ENCODE measurements at regions not wholly inside any gene's neighbourhood (a gene's known extent, or its start where the extent isn't known, plus 50 kb on each side); places are given as distances from the start of the nearest gene placed in this dataset.

DNA sequence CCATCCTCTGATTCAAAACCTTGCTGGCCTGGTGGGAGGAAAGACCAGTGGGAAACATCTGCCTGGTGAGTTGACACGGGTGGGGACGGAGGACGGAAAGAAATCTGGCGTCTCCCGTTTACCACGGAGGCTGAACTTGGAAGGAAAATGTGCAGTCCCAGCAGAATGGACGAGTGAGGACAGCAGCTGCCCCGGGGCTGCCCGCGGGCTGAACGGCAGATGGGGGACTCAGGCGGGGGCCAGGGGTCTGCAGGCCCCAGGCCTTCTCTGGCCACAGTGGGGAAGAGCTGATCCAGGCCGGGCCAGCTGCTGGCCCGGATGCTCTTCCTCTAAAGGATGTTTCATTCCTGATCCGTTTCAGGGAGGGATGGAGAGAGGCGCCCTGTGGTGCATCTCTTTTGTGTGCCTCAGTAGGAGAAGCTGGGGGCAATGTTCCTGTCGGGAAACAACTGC is 147.5 kb upstream of the CHST15 start:
- DNase-seq = no peak

DNA sequence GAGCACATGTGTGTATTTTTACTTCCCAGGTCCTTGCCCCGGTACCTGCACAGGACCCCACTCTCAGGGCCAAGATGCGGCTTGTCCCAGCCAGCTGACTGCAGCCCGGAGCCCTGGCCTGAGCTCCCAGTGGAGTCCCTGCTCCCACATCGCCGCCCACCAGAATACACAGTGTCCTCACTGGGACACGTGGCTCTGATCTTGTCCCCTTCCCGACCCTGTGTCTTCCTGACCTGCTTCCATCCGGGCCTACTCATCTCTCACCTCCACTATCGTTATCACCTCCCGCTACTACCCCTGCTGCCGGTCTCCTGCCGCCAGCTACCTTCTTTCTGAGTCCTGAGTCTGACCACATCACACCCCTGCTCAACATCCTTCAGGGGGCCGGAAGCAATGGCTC is 146.3 kb upstream of the CHST15 start:
- no peak for DNase-seq

DNA sequence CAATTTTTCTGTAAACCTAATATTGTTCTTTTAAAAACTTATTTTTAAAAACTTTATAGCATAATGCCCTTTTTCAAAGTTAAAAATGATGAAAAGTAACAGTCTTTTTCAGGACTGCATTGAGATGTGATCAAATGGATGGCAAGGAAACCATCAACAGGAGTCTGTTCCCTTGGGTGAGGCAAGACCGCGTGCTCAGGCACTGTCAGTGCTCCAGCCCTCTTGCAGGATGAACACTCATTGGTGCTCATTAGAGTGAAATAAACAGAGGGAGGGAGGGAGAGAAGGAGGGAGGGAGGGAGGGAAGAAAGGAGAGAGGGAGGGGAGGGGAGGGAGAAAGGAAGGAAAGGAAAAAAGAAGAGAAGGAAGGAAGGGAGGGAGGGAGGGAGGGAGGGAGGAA is 145.7 kb upstream of the CHST15 start:
- no peak for DNase-seq

DNA sequence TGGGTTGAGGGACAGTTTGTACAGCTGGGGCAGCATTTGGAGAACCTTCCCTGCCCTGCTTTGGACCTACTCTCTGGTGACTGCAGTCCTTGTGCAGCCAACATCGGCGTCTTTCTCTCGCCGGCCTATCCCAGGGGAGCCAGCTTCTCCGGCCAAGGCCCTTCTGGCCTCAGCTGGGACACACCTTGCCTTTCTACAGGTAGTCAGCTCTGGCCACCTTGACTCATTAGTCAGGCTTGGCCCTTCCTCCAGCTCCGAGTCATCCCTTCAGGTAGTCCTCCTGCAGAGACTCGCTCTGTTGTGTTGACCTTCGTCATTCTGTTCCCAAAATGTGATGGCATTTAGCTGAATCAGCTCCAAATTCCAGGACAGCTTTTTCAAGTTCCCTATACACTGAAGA is 145.0 kb upstream of the CHST15 start:
- no peak for DNase-seq

DNA sequence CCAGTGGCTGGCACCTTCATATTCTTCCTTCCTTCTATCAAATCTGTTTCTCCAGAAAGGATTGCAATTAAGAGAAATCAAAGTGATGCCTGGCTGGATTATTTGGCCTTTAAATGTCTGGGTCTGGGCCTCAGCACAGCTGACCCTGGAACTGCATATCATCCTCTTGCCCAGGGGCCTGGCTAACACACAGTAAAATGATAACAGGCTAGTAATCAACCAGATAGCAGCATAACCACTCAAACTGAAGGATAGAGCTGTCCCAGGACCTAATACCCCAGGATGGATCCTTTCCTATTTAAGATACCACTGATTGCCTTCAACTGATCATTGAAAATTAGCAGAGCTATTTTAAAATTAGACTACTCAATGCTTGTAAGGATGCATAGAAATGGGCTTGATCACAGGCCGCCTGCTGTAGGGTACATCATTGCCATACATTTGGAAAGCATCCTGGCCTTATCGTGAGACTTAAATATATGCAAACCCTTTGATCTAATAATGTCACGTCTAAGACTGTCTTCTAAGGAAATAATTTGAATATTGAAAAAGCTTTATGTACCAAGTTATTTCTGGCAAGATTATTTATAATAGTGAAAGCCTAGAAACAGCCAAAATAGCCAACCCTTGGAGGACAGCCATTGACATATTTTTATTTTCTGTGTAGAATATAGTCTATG is 144.0 kb upstream of the CHST15 start:
- no peak for DNase-seq

DNA sequence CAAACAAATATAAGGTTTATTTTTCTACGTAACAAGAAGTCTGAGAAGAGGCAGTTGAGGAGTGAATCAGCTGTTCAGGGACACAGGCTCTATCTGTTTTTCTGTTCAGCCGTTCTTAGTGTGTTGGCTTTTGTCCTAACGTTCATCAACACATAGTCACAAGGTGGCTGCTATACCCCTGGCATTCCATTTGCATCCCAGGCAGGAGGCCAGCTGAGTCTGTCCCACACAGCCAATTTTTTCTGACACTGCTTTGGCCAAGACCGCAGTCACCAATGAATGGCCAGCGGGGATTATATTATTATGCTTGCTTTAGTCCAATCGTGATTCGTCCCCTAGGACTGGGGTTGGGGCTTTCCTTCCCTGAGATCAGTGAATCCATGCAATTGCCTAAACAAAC is 143.4 kb upstream of the CHST15 start:
- no peak for DNase-seq

DNA sequence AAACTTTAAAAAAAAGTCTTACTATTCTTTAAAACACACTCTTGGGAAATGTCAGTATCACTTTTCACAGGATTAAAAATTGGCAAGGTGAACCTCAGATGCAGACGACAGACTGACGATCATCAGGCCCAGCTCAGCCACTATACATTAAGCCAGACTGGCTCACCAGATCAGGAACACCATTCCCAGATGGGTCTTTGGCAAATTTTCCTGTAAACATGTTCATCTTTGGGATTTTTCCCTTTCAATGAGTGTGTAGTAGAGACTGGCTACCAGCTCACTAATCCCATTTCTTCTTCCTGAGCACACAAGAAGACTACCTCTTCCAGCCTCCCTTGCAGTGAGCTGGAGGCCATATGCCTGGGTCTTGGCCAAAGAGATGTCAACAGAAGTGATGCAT is 142.7 kb upstream of the CHST15 start:
- DNase-seq = no peak

DNA sequence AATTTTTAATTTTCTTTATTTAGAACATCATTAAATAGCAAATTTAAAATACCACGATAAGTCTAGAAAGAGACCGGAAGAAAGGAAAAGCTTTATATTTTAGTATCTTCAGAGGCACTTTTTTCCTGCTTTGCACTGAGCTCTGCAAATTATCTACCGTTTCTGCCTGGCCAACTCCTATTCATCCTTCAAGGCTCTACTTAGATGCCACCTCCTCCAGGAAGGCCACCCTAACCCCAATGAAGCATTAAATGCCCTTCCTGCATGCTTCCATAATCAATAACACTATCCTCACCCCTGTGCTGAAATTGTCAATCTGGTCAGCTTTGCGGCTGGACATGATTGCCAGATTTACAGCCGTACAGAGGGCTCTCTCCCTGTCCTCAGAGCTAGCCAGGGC is 141.8 kb upstream of the CHST15 start:
- no peak for DNase-seq

DNA sequence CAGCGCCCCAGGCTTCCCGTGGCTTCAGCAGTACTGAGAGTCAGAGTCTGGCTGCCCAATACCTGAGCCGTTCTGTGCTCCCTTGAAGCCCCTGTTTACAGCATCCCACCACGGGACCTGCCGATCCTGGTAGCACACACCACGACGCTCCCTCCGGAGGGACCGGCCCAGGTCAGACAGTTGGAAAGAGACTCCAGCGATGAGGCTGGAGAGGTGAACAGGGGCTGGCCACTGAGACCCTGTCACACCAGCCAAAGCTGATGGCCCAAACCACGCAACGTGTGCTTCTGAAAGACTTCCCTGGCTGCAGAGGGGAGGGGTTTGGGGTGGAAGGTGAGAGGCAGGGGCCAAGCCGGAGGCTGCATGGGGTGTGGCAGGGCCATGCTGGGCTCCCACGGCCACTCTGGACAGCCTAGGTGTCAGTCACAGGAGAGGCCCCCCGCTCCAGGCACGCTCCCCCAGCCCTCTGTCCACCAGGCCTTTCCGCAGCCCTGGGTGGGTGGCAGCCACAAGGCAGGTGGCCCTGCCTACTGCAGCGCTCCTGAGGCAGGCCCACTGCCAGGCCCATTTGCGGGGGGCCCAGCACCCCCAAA is 140.2 kb upstream of the CHST15 start:
- DNase-seq = no peak

DNA sequence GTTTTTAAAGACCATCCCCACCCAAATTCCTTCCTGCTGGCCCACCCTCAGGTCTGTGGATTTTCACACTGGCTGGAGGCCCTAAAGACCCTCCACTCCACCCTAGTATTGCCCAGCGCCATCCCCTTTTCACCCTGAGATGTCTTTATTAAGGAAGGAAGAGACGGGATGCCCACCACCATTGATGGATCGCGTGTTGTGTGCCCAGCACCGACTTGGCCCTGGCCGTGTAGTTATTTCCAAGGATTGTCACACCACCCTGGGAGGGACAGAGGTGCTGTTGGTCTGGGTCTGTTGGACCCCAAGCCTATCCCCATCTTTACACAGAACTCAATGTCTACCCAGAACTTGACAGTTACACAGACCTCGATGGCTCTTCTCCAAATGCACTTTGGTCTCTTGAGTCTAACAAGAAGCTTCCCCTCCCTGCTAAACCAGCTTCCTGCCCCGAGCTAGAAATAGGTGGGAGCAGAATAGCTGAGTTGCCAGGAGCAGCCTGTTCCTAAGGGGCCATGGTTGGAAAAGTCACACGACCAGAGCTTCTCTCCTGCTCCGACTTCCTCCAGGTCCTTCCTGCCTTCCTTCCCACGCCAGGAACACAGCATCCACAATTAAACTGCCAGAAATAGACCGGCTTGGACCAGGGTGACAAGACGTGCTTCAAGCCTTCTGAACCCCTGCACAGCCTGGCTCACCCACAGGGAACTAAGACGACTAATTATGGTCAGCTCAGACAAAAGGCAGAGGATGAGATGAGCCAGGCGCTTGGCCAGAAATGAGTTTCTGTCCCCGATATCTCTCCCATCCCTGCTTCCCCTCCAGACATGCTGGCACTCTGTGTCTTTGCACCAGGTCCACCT is 139.5 kb upstream of the CHST15 start:
- DNase-seq = no peak

DNA sequence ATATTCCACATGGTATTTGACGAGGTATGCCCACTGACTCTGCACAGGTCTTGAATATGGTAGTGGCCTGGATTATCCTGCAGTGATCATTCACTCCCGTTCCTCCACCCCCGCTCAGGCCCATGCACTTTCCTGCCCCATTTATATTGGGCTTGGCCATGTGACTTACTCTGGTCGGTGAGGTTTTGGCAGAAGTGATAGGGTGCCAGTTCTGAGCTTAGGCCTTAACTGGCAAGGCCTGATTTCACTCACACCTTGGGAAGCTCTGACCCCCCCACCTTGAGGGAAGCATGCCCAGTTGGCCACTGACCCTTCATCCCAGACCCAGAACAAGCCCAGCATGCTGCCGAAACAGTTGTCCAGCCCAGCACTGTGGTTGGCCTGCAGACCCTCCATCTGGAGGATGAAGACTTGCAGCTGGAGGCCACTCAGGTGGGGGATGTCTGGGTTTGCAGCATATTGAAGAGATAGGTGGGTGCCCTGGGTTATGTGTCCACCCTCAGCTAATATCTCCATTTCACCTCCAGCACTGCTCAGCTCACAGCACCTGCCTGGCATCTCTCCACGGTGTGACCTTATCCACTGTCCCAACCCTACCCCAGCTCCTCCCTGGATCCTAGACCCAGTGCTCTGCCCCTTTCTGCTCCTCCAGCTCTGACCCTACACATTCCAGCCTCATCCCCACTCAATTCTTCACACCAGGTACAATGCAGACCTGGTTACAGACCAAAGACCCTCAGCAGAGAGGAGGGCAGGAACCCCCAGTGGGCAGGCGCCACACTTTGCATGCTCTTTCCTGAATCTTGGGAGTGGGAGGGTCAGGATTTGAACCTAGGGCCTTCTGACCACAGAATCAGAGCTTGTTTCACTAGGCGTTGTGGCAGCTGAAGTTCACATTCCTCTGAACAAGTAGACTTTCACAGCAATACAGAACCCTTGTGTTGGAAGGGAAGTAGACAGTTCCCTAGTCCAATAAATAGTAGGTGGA is 138.1 kb upstream of the CHST15 start:
- DNase-seq = no peak

DNA sequence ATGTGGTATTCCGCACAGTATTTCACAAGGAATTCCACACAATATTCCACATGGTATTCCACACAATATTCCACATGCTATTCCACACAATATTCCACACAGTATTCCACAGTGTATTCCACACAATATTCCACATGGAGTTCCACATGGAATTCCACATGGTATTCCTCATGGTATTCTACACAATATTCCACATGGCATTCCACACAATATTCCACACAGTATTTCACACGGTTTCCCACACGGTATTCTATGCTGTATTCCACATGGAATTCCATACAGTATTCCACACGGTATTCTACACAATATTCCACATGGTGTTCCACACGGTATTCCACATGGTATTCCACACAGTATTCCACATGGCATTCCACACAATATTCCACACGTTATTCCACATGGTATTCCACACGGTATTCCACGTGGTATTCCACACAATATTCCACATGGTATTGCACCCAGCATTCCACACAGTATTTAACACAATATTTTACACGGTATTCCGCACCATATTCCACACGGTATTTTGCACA is 137.3 kb upstream of the CHST15 start:
- no peak for DNase-seq

DNA sequence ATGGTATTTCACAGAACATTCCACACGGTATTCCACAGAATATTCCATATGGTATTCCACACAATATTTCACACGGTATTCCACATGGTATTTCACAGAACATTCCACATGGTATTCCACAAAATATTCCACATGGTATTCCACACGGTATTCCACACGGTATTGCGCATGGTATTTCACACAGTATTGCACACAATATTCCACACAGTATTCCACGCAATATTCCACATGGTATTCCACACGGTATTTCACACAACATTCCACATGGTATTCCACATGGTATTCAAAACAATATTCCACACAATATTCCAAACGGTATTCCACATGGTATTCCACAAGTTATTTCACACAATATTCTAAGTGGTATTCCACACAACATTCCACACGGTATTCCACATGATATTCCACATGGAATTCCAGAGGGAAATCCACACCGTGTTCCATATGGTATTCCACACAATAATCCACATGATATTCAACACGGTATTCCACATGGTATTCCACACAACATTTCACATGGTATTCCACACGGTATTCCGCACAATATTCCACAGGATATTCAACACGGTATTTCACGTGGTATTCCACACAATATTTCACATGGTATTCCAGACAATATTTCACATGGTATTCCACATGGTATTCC is 136.7 kb upstream of the CHST15 start:
- no peak for DNase-seq

DNA sequence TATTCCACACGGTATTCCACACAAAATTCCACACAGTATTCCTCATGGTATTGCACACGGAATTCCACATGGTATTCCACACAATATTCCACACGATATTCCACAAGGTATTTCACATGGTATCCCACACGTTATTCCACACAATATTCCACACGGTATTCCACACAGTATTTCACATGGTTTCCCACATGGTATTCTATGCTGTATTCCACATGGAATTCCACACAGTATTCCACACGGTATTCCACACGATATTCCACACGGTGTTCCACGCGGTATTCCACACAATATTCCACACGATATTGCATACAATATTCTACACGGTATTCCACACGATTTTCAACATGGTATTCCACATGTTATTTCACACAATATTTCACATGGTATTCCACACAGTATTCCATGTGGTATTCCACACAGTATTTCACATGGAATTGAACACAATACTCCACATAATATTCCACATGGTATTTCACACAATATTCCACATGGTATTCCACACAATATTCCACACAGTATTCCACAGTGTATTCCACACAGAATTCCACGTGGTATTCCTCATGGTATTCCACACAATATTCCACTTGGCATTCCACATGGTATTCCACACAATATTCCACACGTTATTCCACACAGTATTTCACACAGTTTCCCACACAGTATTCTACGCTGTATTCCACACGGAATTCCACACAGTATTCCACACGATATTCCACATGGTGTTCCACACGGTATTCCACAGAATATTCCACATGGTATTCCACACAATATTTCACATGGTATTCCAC is 136.0 kb upstream of the CHST15 start:
- no peak for DNase-seq

DNA sequence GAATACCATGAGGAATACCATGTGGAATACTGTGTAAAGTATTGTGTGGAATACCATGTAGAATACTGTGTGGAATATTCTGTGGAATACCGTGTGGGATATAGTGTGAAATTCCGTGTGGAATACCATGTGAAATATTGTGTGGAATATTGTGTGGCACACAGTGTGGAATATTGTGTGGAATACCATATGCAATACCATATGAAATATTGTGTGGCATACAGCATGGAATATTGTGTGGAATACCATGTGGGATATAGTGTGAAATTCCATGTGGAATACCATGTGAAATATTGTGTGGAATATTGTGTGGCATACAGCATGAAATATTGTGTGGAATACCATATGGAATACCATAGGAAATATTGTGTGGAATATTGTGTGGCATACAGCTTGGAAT is 135.1 kb upstream of the CHST15 start:
- DNase-seq = no peak

DNA sequence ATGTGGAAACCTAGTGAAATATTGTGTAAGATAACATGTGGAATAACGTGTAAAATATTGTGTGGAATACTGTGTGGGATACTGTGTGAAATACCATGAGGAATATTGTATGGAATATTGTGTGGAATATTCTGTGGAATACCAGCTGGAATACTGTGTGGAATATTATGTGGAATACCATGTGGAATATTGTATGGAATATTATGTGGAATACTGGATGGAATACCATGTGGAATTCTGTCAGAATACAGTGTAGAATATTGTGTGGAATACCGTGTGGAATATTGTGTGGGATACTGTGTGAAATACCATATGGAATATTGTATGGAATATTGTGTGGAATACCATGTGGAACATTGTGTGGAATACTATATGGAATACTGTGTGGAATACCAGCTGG is 134.6 kb upstream of the CHST15 start:
- no peak for DNase-seq

DNA sequence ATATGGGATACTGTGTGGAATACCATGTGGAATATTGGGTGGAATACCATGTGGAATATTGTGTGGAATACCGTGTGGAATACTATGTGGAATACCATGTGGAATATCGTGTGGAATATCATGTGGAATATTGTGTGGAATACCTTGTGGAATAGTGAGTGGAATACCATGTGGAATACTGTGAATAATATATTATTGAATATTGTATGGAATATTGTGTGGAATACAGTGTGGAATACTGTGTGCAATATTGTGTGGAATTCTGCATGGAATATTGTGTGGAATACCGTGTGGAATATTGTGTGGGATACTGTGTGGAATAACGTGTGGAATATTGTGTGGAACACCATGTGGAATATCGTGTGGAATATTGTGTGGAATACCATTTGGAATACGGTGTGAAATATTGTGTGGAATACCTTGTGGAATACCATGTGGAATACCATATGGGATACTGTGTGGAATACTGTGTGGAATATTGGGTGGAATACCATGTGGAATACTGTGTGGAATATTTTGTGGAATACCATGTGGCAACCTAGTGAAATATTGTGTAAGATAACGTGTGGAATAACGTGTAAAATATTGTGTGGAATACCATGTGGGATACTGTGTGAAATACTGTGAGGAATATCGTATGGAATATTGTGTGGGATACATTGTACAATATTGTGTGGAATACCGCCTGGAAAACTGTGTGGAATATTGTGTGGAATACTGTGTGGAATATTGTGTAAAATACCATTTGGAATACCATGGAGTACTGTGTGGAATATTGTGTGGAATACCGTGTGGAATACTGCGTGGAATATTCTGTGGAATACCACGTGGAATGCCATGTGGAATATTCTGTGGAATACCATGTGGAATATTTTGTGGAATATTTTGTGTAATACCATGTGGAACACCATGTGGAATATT is 133.9 kb upstream of the CHST15 start:
- DNase-seq = no peak

DNA sequence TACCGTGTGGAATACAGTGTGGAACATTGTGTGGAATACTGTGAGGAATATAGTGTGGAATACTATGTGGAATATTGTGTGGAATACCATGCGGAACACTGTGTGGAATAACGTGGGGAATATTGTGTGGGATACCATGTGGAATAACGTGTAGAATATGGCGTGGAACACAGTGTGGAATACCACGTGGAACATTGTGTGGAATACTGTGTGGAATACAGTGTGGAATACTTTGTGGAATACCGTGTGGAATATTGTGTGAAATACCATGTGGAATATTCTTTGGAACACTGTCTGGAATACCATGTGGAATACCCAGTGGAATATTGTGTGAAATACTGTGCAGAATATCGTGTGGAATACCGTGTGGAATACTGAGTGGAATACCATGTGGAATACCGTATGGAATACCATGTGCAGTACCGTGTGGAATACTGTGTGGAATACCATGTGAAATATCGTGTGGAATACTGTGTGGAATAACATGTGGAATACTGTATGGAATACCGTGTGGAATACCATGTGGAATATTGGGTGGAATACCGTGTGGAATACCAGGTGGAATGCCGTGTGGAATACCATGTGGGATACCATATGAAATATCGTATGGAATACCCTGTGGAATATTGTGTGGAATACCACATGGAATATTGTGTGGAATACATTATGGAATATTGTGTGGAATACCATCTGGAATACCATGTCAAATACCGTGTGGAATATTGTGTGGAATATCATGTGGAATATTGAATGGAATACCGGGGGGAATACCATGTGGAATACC is 133.1 kb upstream of the CHST15 start:
- DNase-seq = no peak
